ENCODE measurements at regions not wholly inside any gene's neighbourhood (a gene's known extent, or its start where the extent isn't known, plus 50 kb on each side); places are given as distances from the start of the nearest gene placed in this dataset.

DNA sequence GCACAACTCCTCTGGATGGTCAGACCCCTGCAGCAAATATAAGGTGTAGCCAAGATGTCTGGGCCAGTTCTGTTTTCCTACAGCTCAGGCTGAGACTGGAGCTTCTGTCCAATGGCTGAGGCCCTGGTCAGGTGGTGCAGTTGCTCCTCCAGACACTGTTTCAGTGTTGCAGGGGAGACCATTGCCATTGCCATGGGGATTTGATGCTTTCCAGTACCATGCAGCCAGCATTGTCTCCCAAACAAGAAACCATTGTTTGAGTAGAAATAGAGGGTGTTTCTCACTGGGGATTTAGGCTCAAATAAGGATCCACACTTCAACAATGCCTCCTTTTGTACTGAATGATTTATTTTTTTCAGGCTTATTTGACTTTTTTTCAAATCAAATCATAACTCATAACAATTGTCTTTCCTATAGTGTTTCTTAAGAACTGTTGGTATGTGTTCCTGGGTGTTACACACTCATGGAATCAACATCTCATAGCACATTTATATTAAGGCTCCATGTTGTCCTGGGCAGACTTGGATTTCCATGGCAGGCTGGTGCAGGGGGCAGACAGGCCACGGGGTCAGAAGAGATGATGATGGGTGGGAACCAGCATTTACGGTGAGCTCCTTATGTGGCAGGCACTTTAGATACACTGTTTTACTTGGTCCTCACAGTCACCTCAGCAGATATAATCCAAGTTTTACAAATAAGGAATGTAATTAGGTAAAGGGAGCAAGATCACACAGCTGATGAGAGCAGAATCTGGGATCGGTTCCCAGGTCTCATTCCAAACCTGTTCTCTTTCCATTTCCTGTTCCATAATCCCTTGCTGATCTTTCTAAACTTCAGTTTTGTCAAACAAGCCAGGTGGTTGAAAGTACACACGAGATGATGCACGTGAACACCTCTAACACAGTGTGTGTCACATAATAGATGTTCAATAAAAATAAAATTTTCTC lies 95.9 kb upstream of the GNAQ start:
- no peak overlapping the region for H3K4me3 Mint-ChIP-seq
- no peak for TF ChIP-seq CTCF (conservative IDR thresholded peaks at IDR 0.05)

More for the DNA sequence above, 95.9 kb upstream of the GNAQ start:
- H3K4me1 ChIP-seq (ENCODE audit: insufficient read depth, low read length), result 0 out of 2 replicates have a peak, but pooled peaks cover 2% of the 10 kb centered on the region
- H2AK5ac ChIP-seq (ENCODE audit: insufficient read length, low read length), result no peak overlapping the region
- no peak overlapping the region for H3T11ph ChIP-seq (ENCODE audit: low read length)
- no peak overlapping the region; the same call in 1 of the 2 replicates for H3K14ac ChIP-seq (ENCODE audit: insufficient read depth, low read length)
- Mint-ChIP-seq H3K4me1 (peaks cover 2 to 4% of the 10 kb centered on the region in 2 experiments; a peak in 3 of 4 replicates), H3K27me3 (ENCODE audit: low read depth) (peaks cover 4% of the 10 kb centered on the region), H3K27ac (no peak overlapping the region), H3K9me3 (no peaks in the 10 kb centered on the region), H3K36me3 (ENCODE audit: insufficient read depth in 1 of 3, low read depth in 3 of 3) (no peaks in the 10 kb centered on the region)
- no peak overlapping the region for H3K23ac ChIP-seq (ENCODE audit: insufficient read length, low read depth, low read length)
- no peaks in the 10 kb centered on the region for H3K79me2 ChIP-seq (ENCODE audit: insufficient read depth, low read length)
- no peaks in the 10 kb centered on the region for H3K79me1 ChIP-seq (ENCODE audit: insufficient read depth, low read depth, low read length, poor library complexity, severe bottlenecking)
- no peaks in the 10 kb centered on the region for H4K20me1 ChIP-seq (ENCODE audit: control insufficient read depth, insufficient read depth, insufficient read length)
- no peak overlapping the region for H4K8ac ChIP-seq (replicated peaks; ENCODE audit: insufficient read length, low read depth, low read length)
- H3K27me3 ChIP-seq (ENCODE audit: insufficient read depth, low read length), result no peaks in the 10 kb centered on the region
- H2BK15ac ChIP-seq (ENCODE audit: low read depth, low read length), result no peak overlapping the region
- no CpG with 5 or more reads among the region's 5 CpGs for WGBS (ENCODE audit: extremely low coverage, insufficient read length, low lambda C conversion rate)
- no peak overlapping the region for H4K91ac ChIP-seq (ENCODE audit: insufficient read length, low read depth, low read length)
- H3K18ac ChIP-seq (ENCODE audit: insufficient read length, low read depth, low read length), result no peak overlapping the region
- H2BK12ac ChIP-seq (ENCODE audit: insufficient read length, low read depth, low read length), result no peak overlapping the region
- no peak overlapping the region for H3K4ac ChIP-seq (ENCODE audit: low read depth, low read length)
- no peaks in the 10 kb centered on the region for H3K23me2 ChIP-seq (ENCODE audit: insufficient read length, low read depth, low read length, poor library complexity, severe bottlenecking)
- no peak overlapping the region for H2BK5ac ChIP-seq (ENCODE audit: insufficient read length, low read length)
- no peak overlapping the region for H2BK20ac ChIP-seq (ENCODE audit: low read depth, low read length, poor library complexity, severe bottlenecking)
- no peak overlapping the region for H4K5ac ChIP-seq (ENCODE audit: insufficient read length, low read depth, low read length)
- DNase-seq, result no peak
- H3K9me3 ChIP-seq (ENCODE audit: control insufficient read depth, low read depth, low read length), result no peaks in the 10 kb centered on the region
- H3K9ac ChIP-seq (ENCODE audit: extremely low read depth, insufficient read length, low read length), result no peak overlapping the region
- H2BK120ac ChIP-seq (ENCODE audit: low read depth, low read length, poor library complexity, severe bottlenecking), result no peak overlapping the region
- no peak overlapping the region for H3K4me2 ChIP-seq (ENCODE audit: insufficient read depth, insufficient read length, low read length)
- no peak overlapping the region for H2AFZ ChIP-seq (ENCODE audit: low read length)
- no peak overlapping the region for H3K27ac ChIP-seq (ENCODE audit: insufficient read length, low read depth, low read length)
- no peak overlapping the region for H3K56ac ChIP-seq (ENCODE audit: insufficient read length, low read depth, low read length)

All from H9 (cell line).